PFSK-1 (cell line): ENCODE measurements at regions not wholly inside any gene's neighbourhood (a gene's known extent, or its start where the extent isn't known, plus 50 kb on each side); places are given as distances from the start of the nearest gene placed in this dataset.

Source experiments
- FOXP2 ChIP-seq: optimal IDR thresholded peaks from 2 replicates; pipeline ENCODE3; 2011; ENCODE audit warnings: borderline replicate concordance, control low read depth, inconsistent platforms; ENCODE audit not compliant: insufficient read depth; ENCODE audit errors: extremely low read length, extremely low read depth
- POLR2AphosphoS5 ChIP-seq: IDR thresholded peaks from 2 replicates; pipeline ENCODE4 v1.6.1; 2012; ENCODE audit warnings: low read depth, mild to moderate bottlenecking, control low read depth, low read length, moderate library complexity
- TAF1 ChIP-seq: IDR thresholded peaks from 2 replicates; pipeline ENCODE4 v1.6.1; 2012; ENCODE audit warnings: low read length, control low read depth, borderline replicate concordance; ENCODE audit not compliant: insufficient read depth

DNA sequence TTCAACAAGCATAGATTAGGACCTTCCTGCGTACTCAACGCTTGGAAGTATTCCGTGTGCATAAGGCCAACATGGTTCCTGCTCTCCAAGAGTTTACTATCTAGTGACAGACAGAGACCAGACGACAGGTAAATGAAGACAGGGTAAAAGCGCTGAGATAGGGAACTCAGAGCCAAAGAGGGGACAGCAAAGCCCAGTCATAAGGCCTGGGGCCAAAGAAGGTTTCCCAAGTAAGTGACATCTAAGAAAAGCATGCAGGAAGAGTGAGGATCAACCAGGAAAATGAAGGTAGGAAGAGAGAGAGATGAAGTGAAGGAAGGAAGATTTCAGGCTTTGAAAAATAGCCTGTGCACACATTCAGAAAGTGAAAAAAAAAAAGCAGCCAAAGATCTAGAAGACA lies 76.9 kb upstream of the CDH20 start:
- TF ChIP-seq TAF1 (no peak), POLR2AphosphoS5 (no peak), FOXP2 (no peak)
